HL-60 (cell line): ENCODE measurements at regions not wholly inside any gene's neighbourhood (a gene's known extent, or its start where the extent isn't known, plus 50 kb on each side); places are given as distances from the start of the nearest gene placed in this dataset.

Experiments
- POLR2AphosphoS5 ChIP-seq: IDR thresholded peaks from 2 replicates; pipeline ENCODE4 v1.6.1; 2012; ENCODE audit warnings: low read depth
- TF ChIP-seq, protein P1 (sequence below): IDR thresholded peaks from 2 replicates; pipeline ENCODE4 v1.6.1; 2012; ENCODE audit warnings: low read depth; ENCODE audit not compliant: insufficient replicate concordance

DNA sequence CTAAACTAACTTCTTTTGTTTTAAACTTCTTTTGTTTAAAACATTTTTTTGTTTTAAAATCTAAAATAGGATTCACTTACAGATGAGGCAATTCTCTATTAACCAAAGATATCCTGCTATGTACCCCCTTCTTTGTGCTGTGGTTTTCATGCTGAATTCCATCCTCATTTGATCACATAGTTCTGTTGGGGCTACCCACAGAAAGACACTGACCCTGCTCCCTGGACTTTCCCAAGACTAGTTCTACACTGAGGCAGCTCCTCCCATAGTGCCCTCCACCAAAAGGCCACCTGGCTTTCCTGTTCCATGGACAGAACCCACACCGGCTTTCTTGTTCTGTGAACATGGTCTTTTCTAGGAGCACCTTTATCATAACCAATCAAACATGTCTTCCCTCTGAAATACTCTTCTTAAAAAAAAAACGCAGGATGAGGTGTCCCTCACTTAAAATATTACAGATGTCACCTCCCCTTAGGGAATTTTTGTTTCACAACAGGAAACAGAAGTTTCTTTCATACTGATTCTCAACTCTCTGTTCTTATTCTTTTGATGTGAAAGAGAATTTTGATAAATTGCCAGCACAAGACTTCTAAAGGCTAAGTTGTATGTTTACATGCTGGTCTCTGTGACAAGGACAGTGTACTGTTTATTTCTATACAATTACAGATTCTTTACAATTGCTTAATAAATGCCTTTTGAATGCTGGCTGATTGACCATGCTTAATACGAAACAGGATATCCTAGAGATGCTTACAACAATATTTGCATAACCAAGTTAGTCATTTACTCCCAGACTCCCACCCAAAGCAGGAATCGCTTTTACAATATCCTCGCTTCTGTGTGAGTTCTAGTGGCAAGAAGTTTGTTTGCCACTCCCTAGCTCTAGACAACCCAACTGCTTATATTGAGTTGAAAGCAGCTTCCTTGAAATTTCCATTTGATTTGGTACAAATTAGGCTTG is 300.4 kb downstream of the DTWD2 start:
- TF ChIP-seq, protein P1, sequence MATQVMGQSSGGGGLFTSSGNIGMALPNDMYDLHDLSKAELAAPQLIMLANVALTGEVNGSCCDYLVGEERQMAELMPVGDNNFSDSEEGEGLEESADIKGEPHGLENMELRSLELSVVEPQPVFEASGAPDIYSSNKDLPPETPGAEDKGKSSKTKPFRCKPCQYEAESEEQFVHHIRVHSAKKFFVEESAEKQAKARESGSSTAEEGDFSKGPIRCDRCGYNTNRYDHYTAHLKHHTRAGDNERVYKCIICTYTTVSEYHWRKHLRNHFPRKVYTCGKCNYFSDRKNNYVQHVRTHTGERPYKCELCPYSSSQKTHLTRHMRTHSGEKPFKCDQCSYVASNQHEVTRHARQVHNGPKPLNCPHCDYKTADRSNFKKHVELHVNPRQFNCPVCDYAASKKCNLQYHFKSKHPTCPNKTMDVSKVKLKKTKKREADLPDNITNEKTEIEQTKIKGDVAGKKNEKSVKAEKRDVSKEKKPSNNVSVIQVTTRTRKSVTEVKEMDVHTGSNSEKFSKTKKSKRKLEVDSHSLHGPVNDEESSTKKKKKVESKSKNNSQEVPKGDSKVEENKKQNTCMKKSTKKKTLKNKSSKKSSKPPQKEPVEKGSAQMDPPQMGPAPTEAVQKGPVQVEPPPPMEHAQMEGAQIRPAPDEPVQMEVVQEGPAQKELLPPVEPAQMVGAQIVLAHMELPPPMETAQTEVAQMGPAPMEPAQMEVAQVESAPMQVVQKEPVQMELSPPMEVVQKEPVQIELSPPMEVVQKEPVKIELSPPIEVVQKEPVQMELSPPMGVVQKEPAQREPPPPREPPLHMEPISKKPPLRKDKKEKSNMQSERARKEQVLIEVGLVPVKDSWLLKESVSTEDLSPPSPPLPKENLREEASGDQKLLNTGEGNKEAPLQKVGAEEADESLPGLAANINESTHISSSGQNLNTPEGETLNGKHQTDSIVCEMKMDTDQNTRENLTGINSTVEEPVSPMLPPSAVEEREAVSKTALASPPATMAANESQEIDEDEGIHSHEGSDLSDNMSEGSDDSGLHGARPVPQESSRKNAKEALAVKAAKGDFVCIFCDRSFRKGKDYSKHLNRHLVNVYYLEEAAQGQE = no peak
- no peak for TF ChIP-seq POLR2AphosphoS5
